GM12801 (cell line): ENCODE measurements at regions not wholly inside any gene's neighbourhood (a gene's known extent, or its start where the extent isn't known, plus 50 kb on each side); places are given as distances from the start of the nearest gene placed in this dataset.

Source experiments
- TF ChIP-seq, protein P1 (sequence below): IDR thresholded peaks from one replicate; pipeline ENCODE4 v1.5.1; 2011; ENCODE audit warnings: control low read depth; ENCODE audit not compliant: insufficient read length; ENCODE audit errors: extremely low read depth

GRCh38 chr9:135320331-135320730 lies 159.3 kb upstream of the PPP1R26 start:
- TF ChIP-seq, protein P1, sequence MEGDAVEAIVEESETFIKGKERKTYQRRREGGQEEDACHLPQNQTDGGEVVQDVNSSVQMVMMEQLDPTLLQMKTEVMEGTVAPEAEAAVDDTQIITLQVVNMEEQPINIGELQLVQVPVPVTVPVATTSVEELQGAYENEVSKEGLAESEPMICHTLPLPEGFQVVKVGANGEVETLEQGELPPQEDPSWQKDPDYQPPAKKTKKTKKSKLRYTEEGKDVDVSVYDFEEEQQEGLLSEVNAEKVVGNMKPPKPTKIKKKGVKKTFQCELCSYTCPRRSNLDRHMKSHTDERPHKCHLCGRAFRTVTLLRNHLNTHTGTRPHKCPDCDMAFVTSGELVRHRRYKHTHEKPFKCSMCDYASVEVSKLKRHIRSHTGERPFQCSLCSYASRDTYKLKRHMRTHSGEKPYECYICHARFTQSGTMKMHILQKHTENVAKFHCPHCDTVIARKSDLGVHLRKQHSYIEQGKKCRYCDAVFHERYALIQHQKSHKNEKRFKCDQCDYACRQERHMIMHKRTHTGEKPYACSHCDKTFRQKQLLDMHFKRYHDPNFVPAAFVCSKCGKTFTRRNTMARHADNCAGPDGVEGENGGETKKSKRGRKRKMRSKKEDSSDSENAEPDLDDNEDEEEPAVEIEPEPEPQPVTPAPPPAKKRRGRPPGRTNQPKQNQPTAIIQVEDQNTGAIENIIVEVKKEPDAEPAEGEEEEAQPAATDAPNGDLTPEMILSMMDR, result no peak

DNA sequence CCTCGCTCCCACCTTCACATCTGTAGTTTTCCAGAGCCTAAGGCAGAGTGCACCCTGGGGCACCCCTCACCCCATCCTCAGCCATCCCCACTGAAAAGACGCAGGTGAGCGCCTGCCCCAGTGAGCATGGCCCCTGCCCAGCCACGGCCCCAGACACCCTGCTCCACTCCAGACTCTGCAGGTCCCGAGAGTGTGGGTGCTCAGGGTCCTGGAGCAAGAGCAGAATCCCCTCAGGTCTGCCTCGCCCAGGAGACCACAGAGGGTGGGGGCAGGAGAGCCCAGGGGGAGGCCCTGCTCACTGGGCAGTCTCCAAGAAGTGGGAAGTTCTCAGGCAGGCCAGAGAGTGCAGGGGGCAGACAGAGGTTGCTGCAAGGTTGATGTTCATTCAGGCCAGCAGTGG lies 158.6 kb upstream of the PPP1R26 start:
- TF ChIP-seq, protein P1, result no peak

GRCh38 chr9:135321580-135321979 lies 158.0 kb upstream of the PPP1R26 start:
- TF ChIP-seq, protein P1, result no peak

GRCh38 chr9:135324329-135324728 lies 155.3 kb upstream of the PPP1R26 start:
- TF ChIP-seq, protein P1, result no peak

DNA sequence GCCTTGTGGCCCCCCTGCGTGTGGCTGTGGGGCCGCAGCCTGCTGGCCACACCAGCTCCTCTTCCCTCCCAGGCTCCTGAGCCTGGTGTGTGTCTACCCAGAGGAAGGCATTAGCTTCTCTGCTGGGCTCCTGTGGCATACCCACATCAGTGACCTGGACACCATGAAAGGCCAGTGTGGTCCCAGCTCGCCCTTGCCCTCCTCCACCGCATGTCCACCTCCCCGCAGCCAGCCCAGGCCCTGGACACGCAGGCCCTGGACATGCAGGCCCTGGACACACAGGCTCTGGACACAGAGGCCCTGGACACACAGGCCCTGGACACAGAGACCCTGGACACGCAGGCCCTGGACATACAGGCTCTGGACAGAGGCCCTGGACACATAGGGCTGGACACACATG lies 153.4 kb upstream of the PPP1R26 start:
- TF ChIP-seq, protein P1, result no peak

GRCh38 chr9:135326633-135327152 lies 152.9 kb upstream of the PPP1R26 start:
- TF ChIP-seq, protein P1, result no peak

DNA sequence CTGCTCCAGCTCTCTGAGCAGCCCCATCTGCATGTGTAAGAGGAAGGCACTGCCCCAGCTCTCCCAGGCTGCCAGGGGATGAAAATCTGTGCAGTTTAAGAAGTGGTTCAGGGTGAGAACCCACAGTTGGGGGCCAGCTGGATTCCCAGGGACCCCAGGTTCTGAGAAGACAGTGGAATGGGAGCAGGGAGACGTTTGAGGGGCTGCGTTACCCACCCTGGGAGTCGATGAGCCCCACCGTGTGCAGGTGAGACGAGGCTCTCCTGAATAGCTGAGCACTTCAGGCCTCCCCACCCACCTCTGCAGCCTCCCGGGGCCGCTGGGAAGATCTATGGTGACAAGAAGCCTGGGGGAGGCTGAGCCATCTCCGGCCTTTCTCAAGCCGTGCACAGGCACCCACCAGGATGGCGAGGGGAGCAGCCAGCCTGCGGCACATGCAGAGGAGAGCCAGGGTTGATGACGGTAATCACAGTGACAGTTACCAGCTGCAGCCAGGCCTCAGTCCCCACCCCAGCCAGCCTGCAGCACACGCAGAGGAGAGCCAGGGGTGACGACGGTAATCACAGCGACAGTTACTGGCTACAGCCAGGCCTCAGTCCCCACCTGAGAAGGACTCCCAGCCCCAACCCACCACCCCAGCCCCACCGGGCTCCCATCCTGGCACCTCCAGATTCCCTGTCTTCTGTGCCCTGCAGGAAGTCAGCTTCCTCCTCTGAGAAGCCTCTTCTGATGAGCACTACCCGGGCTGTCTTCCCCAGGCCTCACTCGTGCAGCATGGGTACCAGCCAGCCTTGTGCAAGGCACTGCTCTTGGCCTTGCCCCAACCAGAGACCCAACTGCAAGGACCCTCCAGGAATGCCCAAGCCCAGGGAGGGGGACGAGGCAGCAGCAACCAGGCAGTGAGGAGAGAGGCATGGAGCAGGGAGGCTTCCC lies 150.8 kb upstream of the PPP1R26 start:
- TF ChIP-seq, protein P1, result no peak
